Fibroblast of skin of left biceps (primary cell): ENCODE measurements at regions not wholly inside any gene's neighbourhood (a gene's known extent, or its start where the extent isn't known, plus 50 kb on each side); places are given as distances from the start of the nearest gene placed in this dataset.

Source experiments
- DNase-seq, 2 experiments: peaks; one replicate each; pipeline ENCODE4 v3.0.0-alpha.2; 2013; ENCODE audit warnings: low read depth in 2 of 2

DNA sequence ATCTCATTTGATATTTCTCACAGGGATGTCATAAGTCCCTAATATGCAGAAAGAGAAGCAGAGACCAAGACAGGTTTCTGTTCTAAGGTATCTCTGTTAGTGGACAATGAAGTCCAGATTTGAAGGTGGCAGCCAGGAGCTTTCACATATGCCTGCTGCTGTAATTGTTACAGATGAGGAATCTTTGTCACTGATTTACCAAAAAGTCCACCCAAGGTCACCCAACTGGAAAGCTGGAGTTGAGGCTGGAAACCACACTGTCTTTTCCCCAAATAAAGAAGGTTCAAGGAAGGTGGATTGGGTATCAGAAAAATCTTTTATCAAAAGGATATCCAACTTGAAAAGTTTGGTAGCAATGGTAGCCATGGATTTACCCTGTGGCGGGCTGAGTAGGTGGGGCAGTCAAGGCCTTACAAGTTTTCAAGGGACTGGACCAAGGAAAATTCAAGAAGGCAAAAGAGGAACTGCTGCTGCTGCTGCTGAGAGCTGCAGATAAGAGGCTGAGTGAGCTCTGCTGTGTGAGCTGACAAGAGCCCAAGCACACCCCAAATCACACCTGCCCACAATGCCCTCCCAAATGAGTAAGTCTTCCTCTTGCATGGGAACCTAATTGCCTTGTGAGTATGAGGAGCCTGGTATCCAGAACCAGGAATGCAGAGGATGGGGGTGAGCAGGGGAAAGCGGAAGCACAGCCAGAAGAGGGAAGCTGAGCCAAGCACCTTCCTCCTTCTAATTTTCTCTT, 241.2 kb downstream of the ANAPC1 start:
- no peak for DNase-seq

DNA sequence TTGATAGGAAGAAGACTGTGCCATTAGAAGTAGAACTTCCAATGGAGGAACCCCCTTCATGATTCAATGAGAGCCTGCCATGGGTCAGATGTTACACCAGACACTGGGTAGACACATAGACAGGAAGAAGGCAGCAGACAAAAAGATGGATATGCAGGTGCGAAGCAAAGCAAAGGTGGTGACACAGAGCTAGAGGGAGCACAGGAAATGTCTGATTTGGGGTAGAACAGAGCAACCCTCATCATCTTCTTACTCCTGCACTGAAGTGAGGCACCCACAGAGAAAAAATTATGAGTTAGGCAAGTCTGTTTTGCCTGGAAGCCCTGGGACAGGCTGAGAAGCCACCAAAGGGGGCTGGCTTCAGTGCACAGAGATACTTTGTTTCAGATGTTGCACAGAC, 240.2 kb downstream of the ANAPC1 start:
- DNase-seq, result no peak

DNA sequence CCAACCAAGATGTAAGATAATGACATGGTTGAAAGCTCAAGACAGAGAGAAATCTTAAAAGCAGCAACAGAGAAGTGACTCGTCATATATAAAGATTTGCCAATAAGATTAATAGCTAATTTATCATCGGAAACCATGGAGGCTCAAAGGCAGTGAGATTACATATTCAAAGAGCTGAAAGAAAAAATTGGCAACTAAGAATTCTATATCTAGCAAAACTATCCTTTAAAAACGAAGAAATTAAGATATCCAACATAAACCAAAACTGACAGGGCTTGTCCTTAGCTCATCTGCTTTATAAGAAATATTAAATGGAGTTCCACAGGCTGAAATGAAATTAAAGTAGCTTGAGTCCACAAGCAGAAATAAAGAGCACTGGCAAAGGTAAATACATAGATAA, 236.6 kb downstream of the ANAPC1 start:
- DNase-seq, result no peak

DNA sequence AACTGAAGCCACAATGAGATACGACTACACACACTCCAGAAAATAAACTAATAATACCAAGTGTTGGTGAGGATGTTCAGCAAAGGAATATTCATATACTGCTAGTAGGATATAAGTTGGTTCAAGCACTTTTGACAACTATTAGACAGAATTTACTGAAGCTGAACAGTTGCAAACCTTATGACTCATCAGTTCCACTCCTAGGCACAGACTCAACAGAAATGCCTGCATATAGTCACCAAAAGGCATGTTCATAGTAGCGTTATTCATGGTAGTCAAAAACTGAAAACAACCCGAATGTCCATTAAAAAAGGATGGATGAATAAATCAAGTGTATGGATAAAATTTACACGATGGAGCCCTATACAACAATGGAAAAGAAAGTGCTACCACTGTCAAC, 232.0 kb downstream of the ANAPC1 start:
- DNase-seq, result no peak

DNA sequence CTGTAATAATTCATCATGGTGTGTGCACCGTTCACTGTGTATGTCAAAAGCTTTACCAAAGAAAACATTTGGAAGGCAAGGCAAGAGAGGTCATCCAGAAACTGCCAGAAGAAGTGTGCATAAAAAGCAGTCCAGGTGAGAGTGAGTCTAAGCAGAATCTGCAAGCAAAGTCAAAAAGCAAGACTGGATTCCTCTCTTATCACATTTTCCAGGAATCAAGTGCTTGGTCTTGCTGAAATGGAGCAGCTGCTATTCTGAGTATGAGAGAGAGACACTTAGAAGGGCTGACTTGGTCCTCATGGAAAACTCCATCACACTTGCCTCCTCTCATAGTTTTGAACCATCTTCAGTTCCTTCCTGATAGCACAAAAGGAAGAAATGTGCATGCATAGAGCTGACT, 231.3 kb downstream of the ANAPC1 start:
- DNase-seq, result no peak

DNA sequence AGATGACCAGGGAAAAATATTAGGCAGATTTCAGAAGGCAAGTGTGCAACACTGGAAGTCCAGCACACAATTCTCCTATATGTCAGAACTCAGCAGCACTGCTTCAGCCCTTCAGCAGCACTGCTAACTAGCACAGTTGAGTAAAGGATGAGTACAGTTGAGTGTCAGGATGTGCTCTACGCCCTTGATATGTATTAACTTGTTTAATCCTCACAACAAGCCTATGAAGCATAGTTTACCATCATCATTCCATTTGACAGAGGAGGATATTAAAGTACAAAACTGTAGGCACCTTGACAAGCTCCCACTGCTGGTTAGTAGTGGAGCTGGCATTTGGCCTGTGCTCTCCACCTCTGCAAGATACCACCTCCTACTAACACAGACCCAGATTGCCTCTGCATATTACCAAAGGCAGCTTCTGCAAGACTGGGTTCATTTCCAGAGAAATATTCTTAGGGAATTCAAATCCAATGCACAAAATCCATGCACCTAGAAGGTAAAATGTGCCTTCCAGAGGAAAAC, 230.8 kb downstream of the ANAPC1 start:
- no peak for DNase-seq

DNA sequence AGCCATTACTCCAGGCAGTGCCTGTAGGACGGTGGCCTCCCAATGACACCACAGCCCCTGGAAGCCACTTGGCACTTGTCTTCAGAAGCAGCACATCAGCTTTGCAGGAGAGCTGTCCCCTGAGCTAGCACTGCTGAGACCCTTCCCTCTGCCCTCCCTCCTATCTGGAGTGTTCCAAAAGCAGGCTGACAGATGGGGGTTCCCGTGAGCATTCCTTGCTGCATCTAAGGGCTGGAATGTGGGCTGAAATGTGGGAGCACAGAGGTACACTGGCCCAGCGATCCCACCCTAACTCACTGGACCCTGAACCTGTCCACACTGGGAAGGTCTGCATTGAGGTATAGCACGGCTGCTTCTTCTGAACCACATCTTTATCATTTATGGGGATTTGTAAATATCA, 230.1 kb downstream of the ANAPC1 start:
- no peak for DNase-seq

DNA sequence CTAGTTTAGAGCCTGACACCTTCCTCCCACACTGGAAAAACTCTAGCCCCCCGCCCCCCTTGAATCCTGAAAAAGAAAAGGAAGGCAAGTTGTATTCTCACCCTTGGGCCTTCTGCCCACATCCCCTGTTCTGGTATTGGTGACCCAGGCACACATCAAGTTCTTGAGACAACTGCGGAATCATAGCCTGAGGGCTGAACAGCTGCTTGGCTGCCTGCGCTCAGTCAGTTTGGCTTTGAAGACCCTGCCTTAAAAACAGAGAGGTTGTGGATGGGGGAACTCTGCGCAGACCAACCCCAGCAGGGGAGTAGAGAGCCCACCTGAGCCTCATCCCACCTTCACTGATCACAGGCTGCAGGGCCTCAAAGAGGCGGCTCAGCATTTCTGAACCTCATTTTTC, 229.2 kb downstream of the ANAPC1 start:
- no peak for DNase-seq

DNA sequence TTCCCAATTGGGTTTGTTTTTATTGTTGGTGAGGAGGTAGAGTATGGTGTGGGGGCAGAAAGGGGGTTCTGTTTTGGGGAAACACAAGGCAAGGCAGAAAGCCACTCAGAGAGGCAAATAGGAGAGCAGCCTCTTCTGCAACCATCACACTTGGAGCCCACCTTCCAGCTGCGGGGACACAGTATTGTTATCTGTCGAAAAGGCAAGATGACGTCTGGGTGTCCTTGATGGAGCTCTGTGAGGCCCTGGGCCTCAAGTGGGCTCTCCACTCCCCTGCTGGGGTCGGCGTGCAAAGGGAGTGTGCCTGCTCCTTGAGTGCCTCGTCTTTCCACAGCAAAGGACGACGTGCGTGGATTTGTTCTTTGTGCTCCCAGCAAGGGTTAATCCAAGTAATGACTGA, 227.6 kb downstream of the ANAPC1 start:
- no peak for DNase-seq

DNA sequence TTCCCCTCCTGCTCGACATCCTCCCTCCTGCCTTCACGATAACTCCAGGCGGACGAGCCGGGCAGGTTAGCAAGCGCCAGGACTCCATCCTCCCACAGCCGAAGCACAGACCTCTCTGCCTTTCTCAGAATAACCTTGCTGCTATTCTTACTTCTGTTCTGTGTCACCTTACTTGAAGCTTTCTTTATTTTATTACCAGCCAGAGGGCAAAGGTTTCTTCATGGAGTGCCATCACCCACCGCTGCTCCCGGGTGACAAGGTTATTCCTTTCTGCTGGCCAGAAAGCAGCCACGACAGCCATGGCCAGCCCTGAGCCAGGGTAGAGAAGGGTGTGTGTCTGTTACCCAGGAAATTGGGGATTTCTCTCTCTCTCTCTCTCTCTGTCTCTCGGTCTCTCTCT, 227.1 kb downstream of the ANAPC1 start:
- no peak for DNase-seq

DNA sequence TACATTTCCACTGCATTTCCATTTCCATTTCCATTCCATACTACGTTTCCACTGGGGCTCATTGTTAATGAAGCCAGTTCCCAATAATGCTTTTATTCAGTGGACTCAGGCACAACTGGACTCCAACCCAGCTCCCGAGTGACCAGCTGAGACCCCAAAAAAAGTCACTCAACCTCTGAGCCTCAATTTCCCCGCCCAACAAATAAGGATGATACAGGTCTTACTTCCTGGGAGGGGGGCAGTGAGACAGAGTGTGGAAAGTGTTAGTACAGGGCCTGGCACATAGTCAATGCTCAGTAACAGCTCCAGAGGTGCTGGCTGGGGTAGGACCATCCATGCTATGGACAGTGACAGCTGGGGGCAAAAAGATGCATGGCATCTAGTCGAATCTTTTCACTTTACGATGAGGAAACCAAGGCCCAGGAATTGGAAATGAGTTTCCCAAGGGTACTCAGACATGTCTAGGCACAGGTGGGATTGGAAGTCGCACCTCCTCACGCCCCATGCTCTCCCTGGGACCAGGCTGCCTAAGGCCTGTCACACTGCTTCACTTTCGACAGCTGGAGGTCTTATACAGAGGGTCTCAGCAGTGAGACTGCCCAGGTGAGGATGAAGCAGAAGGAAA, 226.5 kb downstream of the ANAPC1 start:
- no peak for DNase-seq

DNA sequence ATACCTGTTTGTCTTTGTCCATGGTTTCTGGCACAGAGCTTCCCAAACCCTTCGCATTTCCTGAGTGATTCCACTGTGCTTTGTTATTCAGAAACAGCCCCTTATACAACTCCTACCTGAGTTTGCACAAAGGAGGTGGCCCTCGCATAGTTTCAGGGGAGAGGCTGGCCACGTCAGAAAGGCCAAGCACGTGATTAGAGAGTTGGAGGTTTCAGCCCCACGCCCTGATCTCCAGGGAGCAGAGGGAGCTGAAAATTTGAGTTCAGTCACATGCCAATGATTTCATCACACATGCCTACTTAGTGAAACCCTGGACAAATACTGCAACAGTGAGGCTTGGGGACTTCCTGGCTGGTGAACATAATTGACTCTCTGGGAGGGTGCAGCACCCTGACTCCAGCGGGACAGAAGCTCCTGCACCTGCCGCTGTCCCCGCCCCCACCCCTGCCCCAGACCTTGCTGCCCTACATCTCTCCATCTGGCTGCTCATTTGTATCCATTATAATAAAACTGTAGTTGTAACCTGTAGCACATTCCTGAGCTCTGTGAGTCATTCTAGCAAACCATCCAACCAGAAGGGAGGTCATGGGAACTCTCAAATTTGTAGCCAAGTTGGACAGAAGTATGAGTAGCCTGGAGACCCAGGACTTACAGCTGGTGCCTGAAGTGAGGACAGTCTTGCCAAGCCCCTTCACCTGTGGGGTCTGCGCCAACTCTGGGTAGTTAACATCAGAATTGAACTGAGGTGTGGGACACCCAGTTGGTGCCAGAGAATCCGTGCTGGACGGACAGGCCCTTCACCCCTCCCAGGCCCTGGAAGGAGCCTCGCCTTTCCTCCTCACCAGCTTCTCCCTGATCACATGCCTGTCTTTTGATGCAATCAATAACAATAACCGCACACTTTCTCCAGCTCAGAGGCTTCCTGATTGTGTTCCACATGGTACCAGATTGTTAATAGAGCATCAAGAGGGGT, 224.3 kb downstream of the ANAPC1 start:
- DNase-seq, result no peak

DNA sequence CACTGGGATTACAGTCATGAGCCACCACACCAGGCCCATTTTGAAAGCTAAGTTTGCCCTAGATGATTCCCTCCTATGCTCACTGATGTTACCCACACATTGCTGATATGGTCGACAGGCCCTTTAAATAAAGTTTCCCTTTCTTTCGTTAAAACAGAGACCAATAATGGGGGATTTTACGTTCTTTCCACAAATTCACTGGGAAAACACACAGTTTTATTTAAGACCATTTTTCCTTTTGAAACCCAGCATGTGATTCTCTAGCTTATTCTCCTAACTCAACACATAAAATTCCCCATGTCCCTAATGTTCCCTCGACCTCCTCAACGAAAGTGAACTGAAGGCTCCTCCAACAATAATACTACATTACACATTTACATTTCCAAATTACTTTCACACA, 223.2 kb downstream of the ANAPC1 start:
- no peak for DNase-seq

DNA sequence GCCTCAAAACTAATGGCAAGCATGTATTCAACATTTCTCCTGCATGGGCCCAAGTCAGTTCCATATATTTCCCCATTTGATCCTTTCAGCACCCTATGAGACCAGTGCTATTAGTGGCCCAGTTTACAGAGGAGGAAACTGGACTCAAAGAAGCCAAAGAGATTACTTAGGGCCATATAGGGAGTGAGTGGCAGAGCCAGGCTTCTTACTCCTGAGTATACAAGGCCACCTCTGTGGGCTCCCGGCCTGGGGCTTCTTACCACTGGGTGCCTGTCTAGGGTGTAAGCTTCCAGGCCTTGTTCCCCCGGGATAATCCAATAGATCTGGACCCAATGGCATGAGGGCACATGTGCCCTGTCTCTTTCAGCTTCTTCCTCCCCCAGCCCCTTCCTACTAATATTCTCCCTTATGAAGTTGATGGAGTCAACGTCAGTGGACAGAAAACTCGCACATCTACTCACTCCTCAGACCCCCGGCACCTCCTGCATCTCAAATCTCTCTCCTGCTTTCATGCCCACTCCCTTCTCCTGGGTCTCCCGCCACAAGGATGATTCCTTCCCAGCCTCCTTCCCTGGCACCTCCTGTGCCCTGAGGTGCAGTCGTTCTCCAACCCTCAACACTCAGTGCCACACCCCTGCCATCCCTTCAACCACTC, 222.6 kb downstream of the ANAPC1 start:
- no peak for DNase-seq

DNA sequence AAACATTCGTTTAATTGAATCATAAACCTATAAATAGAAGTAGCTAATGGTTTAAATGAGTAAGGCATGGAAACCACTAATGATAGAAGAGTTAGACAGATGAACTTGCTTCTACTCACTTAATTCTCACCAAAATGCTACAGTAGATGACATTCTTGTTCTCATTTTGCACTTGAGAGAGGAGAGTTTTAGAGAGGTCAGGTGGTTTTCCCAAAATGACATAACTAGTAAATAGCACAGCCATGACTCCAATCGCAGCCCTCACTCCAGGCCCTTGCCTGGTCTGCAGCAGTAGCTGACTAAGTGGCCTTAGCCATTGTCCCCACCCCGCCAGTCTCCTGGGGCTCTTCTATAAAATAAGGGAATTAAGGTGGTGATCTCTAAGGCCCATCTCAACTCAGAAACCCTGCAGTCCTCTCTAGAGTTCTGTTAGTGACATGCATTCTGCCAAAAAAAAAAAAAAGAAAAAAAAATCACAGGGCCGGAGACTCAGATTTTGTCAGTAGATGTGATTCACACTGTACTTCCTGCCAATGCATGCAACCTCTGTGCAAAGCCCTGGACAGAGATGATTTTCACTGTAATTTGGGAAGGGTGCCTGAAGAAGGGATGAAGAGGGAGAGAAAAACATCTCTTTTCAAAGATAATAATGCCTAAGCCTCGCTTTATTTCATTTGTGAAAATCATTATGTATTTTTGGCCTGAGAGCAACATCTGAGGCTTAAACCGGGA, 221.8 kb downstream of the ANAPC1 start:
- peak in 1 of 2 experiments; percentile 37 for DNase-seq

DNA sequence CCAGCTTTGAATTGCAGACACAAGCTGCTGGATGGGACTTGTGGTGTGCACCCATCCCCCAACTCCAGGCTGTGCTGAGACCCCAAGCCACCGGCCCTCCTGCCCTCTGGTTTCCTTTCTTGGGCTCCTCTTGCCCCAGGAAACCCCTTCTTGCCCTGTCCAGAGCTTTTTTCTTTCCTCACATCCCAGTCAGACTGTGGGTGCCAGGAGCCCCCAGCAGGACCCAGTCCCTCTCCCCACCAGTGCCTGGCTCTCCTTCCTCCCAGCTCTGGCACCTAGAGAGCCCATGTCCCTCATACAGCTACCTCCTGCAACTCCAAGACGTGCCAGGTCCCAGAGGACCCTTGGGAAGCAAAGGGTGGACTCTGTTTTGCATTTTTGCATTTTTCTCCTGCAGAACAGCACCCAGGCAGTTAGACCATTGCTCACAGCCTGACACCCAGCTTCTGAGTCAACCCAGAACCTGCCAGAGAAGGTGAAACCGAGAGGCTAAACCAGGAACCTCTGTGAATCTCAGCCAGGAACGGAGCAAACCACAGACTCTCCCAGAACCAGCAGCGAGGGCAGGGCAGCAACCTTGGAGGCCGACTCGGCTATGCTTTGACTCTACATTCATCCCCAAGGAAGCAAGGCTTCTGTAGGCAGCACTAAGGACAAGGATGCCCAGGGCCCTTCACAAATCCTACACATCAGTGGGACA, 221.1 kb downstream of the ANAPC1 start:
- no peak for DNase-seq

DNA sequence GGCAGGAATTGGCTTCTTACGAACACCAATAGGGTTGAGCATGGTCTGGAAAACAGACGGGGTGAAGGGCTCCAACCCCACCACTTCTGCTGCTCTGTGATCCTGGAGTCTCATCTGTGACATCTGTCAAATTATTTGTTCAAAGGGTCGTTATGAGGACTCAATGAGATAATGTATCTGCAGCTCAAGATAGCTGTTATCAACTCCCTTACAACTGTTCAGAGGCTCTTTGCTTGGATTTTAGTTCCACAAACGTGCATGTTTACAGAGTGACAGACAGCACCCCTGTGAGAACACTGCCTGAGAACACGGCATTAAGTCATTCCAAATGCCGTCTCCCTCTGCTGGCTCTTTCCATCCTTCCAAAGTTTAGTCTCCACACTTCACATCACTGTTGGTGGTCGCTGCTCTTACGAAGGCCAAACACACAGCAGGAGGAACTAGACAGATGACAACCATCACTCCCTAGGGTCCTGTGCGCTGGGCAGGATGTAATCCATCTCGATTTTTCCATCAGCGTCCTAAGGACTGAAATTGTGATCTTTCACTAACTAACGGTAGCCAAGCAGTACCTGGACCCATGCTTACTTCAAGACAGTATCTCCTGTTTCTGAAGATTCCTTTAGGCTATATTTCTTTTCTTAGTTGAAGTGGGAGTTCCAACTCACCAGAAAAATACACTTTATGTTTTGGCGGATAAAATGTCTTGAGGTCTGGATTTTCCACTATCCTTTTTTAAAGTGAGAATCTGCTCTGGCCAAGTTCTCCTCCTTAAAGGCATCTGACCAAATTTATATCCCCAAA, 220.3 kb downstream of the ANAPC1 start:
- no peak for DNase-seq

DNA sequence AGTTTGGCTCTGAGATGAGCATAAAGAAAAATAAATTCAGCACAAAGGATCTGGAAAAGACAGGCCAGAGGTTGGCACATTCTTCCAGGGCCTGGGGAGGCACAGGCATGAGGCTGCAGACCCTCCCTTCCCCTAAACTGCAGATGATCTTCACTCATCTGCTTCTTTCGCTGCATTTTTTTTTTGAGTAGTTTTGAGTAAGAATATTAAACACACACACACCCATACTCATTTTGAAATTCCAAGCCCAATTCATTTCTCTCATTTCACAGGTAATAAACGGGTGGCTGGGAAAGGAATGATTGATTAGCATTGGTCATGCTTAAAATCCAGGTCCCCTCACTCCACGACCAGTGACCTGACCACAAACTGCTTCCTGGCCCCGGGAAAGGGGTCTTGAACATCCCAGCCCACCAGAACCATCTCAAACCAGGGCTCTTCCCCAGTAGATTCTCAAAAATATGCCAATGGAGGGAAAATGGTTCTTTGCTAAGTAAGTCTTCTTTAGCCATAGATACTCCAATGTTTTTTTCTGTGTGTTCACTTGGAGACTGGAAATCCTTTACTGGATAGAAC, 219.6 kb downstream of the ANAPC1 start:
- DNase-seq, result no peak

DNA sequence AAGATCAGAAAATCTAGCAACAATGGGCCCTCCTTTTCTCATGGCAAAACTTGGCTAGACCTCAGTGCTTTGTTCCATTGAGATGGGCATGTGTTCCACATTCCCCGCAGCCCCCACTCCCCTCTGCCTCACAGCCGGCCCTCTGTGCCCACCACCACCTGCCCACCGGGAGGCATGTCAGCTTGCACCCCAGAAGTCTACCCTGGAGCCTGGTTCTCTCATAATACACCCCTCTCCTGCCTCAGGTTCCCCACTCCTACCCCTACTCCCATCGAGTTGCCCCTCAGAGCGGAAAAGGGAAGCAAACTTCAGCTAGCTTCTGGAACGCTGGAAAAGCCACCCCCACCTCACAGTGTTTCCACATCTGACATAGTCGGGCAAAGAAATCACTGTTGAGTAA, 219.0 kb downstream of the ANAPC1 start:
- no peak for DNase-seq
